HEK293 (cell line): ENCODE measurements at regions not wholly inside any gene's neighbourhood (a gene's known extent, or its start where the extent isn't known, plus 50 kb on each side); places are given as distances from the start of the nearest gene placed in this dataset.

Experiments
- CTCF ChIP-seq: fragments of 450-650 bp; formaldehyde crosslinking; IDR thresholded peaks from 2 replicates; pipeline ENCODE4 v1.5.1; 2016; ENCODE audit warnings: missing biosample characterization, missing genetic modification characterization
- ELK4 ChIP-seq: IDR thresholded peaks from 2 replicates; pipeline ENCODE4 v1.6.1; 2011; ENCODE audit warnings: mild to moderate bottlenecking, low read depth, low read length, borderline replicate concordance
- KLF17 ChIP-seq: fragments of 450-650 bp; formaldehyde crosslinking; IDR thresholded peaks from 2 replicates; pipeline ENCODE4 v1.5.1; 2016; ENCODE audit warnings: missing biosample characterization, missing genetic modification characterization
- SP2 ChIP-seq: fragments of 450-650 bp; formaldehyde crosslinking; IDR thresholded peaks from 2 replicates; pipeline ENCODE4 v1.5.1; 2016; ENCODE audit warnings: missing biosample characterization, missing genetic modification characterization
- ZNF423 ChIP-seq: fragments of 450-650 bp; formaldehyde crosslinking; IDR thresholded peaks from 2 replicates; pipeline ENCODE4 v1.5.1; 2016; ENCODE audit warnings: missing biosample characterization, missing genetic modification characterization
- ZNF530 ChIP-seq: fragments of 450-650 bp; formaldehyde crosslinking; IDR thresholded peaks from 2 replicates; pipeline ENCODE4 v1.5.1; 2016; ENCODE audit warnings: low read depth, missing biosample characterization, missing genetic modification characterization
- ZNF704 ChIP-seq: fragments of 450-650 bp; formaldehyde crosslinking; IDR thresholded peaks from 2 replicates; pipeline ENCODE4 v1.5.1; 2016; ENCODE audit warnings: missing biosample characterization, missing genetic modification characterization
- ZNF777 ChIP-seq: fragments of 450-650 bp; formaldehyde crosslinking; IDR thresholded peaks from 2 replicates; pipeline ENCODE4 v1.5.1; 2017; ENCODE audit warnings: missing biosample characterization, missing genetic modification characterization, borderline replicate concordance

GRCh38 chr4:72933029-72933428 is 136.5 kb downstream of the COX18 start:
- no peak for TF ChIP-seq ZNF530 (tag by site-specific recombination)
- TF ChIP-seq KLF17 (tag by site-specific recombination) = no peak
- TF ChIP-seq ZNF704 (tag by site-specific recombination) = no peak
- no peak for TF ChIP-seq SP2 (tag by site-specific recombination)
- no peak for TF ChIP-seq ELK4
- TF ChIP-seq ZNF423 (tag by site-specific recombination) = no peak
- TF ChIP-seq CTCF = no peak
- TF ChIP-seq ZNF777 = no peak
